ENCODE measurements at regions not wholly inside any gene's neighbourhood (a gene's known extent, or its start where the extent isn't known, plus 50 kb on each side); places are given as distances from the start of the nearest gene placed in this dataset.

- no peak for DNase-seq (ENCODE audit: low spot score)
- no peak overlapping the region for H3K27ac ChIP-seq (ENCODE audit: low read depth in 1 of 2, low read length in 2 of 2)
- H3K9ac ChIP-seq (ENCODE audit: low read depth in 1 of 2, low read length in 2 of 2): no peak overlapping the region
- no peaks in the 10 kb centered on the region for H3K9me3 ChIP-seq (ENCODE audit: control insufficient read depth in 4 of 4, low read length in 3 of 4)
- TF ChIP-seq CTCF (IDR thresholded peaks at IDR 0.05; ENCODE audit: low read depth, low read length, missing input control): no peak
- no peak for TF ChIP-seq FOXA2 (IDR thresholded peaks at IDR 0.05)
- no peak for TF ChIP-seq FOXA1 (IDR thresholded peaks at IDR 0.05)
- no peak for TF ChIP-seq HNF4A (conservative IDR thresholded peaks at IDR 0.05)
- TF ChIP-seq MAX (IDR thresholded peaks at IDR 0.05): no peak
- no peak for TF ChIP-seq NR2F2 (IDR thresholded peaks at IDR 0.05)
- TF ChIP-seq GABPA (IDR thresholded peaks at IDR 0.05 in 1 of 2, conservative IDR thresholded peaks at IDR 0.05 in 1 of 2): no peak
- no peak for TF ChIP-seq JUND (IDR thresholded peaks at IDR 0.05)
- no peak for TF ChIP-seq RAD21 (IDR thresholded peaks at IDR 0.05)
- TF ChIP-seq YY1 (IDR thresholded peaks at IDR 0.05): no peak
- TF ChIP-seq, protein P1, sequence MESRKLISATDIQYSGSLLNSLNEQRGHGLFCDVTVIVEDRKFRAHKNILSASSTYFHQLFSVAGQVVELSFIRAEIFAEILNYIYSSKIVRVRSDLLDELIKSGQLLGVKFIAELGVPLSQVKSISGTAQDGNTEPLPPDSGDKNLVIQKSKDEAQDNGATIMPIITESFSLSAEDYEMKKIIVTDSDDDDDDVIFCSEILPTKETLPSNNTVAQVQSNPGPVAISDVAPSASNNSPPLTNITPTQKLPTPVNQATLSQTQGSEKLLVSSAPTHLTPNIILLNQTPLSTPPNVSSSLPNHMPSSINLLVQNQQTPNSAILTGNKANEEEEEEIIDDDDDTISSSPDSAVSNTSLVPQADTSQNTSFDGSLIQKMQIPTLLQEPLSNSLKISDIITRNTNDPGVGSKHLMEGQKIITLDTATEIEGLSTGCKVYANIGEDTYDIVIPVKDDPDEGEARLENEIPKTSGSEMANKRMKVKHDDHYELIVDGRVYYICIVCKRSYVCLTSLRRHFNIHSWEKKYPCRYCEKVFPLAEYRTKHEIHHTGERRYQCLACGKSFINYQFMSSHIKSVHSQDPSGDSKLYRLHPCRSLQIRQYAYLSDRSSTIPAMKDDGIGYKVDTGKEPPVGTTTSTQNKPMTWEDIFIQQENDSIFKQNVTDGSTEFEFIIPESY (IDR thresholded peaks at IDR 0.05): no peak
- H3K36me3 ChIP-seq (ENCODE audit: control insufficient read depth in 4 of 4, insufficient read depth in 3 of 4, low read depth in 1 of 4, low read length in 3 of 4): no peaks in the 10 kb centered on the region
- peaks cover 0 to 6% (median 0%) of the 10 kb centered on the region in 4 donors for H3K27me3 ChIP-seq (ENCODE audit: control insufficient read depth in 4 of 4, insufficient read depth in 4 of 4, low read length in 3 of 4)
- H3K4me1 ChIP-seq (ENCODE audit: control insufficient read depth in 4 of 4, insufficient read depth in 4 of 4, low read length in 3 of 4): no peaks in the 10 kb centered on the region
- no peak overlapping the region for H3K4me3 ChIP-seq (ENCODE audit: low read depth in 1 of 3, low read length in 3 of 3)
- WGBS: 63% methylated on average over 3 of the region's 3 CpGs
These were observed 208.2 kb upstream of the INHBA start for GRCh38 chr7:41910940-41911600.

- DNase-seq (ENCODE audit: low spot score): no peak
- Histone ChIP-seq H3K9ac (ENCODE audit: low read depth in 1 of 2, low read length in 2 of 2) (no peak overlapping the region), H3K4me1 (ENCODE audit: control insufficient read depth in 4 of 4, insufficient read depth in 4 of 4, low read length in 3 of 4) (no peaks in the 10 kb centered on the region), H3K27me3 (ENCODE audit: control insufficient read depth in 4 of 4, insufficient read depth in 4 of 4, low read length in 3 of 4) (peaks cover 0 to 3% (median 0%) of the 10 kb centered on the region in 4 donors), H3K27ac (ENCODE audit: low read depth in 1 of 2, low read length in 2 of 2) (no peak overlapping the region), H3K36me3 (ENCODE audit: control insufficient read depth in 4 of 4, insufficient read depth in 3 of 4, low read depth in 1 of 4, low read length in 3 of 4) (no peaks in the 10 kb centered on the region), H3K4me3 (ENCODE audit: low read depth in 1 of 3, low read length in 3 of 3) (no peak overlapping the region), H3K9me3 (ENCODE audit: control insufficient read depth in 4 of 4, low read length in 3 of 4) (peaks cover 0 to 1% (median 0%) of the 10 kb centered on the region in 4 donors)
- TF ChIP-seq RAD21 (IDR thresholded peaks at IDR 0.05) (no peak), FOXA2 (IDR thresholded peaks at IDR 0.05) (no peak), SP1 (IDR thresholded peaks at IDR 0.05) (no peak), EGR1 (IDR thresholded peaks at IDR 0.05; ENCODE audit: low read depth in 2 of 2) (no peak), CTCF (IDR thresholded peaks at IDR 0.05; ENCODE audit: low read depth, low read length, missing input control) (no peak), FOXA1 (IDR thresholded peaks at IDR 0.05) (no peak), HNF4A (conservative IDR thresholded peaks at IDR 0.05) (no peak), JUND (IDR thresholded peaks at IDR 0.05) (no peak), HNF4G (IDR thresholded peaks at IDR 0.05) (no peak), GABPA (IDR thresholded peaks at IDR 0.05 in 1 of 2, conservative IDR thresholded peaks at IDR 0.05 in 1 of 2) (no peak), NR2F2 (IDR thresholded peaks at IDR 0.05) (no peak)
- TF ChIP-seq, protein P1 (IDR thresholded peaks at IDR 0.05): no peak
- TF ChIP-seq, protein P2, sequence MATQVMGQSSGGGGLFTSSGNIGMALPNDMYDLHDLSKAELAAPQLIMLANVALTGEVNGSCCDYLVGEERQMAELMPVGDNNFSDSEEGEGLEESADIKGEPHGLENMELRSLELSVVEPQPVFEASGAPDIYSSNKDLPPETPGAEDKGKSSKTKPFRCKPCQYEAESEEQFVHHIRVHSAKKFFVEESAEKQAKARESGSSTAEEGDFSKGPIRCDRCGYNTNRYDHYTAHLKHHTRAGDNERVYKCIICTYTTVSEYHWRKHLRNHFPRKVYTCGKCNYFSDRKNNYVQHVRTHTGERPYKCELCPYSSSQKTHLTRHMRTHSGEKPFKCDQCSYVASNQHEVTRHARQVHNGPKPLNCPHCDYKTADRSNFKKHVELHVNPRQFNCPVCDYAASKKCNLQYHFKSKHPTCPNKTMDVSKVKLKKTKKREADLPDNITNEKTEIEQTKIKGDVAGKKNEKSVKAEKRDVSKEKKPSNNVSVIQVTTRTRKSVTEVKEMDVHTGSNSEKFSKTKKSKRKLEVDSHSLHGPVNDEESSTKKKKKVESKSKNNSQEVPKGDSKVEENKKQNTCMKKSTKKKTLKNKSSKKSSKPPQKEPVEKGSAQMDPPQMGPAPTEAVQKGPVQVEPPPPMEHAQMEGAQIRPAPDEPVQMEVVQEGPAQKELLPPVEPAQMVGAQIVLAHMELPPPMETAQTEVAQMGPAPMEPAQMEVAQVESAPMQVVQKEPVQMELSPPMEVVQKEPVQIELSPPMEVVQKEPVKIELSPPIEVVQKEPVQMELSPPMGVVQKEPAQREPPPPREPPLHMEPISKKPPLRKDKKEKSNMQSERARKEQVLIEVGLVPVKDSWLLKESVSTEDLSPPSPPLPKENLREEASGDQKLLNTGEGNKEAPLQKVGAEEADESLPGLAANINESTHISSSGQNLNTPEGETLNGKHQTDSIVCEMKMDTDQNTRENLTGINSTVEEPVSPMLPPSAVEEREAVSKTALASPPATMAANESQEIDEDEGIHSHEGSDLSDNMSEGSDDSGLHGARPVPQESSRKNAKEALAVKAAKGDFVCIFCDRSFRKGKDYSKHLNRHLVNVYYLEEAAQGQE (IDR thresholded peaks at IDR 0.05): no peak
These were observed 204.6 kb upstream of the INHBA start for GRCh38 chr7:41907444-41907843.
